ENCODE measurements at regions not wholly inside any gene's neighbourhood (a gene's known extent, or its start where the extent isn't known, plus 50 kb on each side); places are given as distances from the start of the nearest gene placed in this dataset.

- H3K36me3 Mint-ChIP-seq (ENCODE audit: low read depth, unreplicated experiment), result no peaks in the 10 kb centered on the region
- Histone ChIP-seq H4K20me1 (ENCODE audit: insufficient read depth, low read length) (no peaks in the 10 kb centered on the region), H3K4me3 (ENCODE audit: insufficient read depth, low read depth, low read length) (no peak overlapping the region), H3K27me3 (ENCODE audit: insufficient read depth, low read length) (no peaks in the 10 kb centered on the region), H3K4me1 (ENCODE audit: insufficient read depth, low read length) (no peaks in the 10 kb centered on the region), H3K9me3 (ENCODE audit: insufficient read depth, low read depth, low read length) (no peaks in the 10 kb centered on the region), H3K4me2 (ENCODE audit: low read length) (no peak overlapping the region), H2AFZ (ENCODE audit: low read depth, low read length) (no peak overlapping the region), H3K79me2 (ENCODE audit: insufficient read depth, low read length) (no peaks in the 10 kb centered on the region), H3K9ac (ENCODE audit: low read length) (no peak overlapping the region), H3K27ac (ENCODE audit: low read depth, low read length) (no peak overlapping the region), H3K36me3 (ENCODE audit: insufficient read depth, low read length) (no peaks in the 10 kb centered on the region)
- TF ChIP-seq EZH2 (IDR thresholded peaks at IDR 0.05; ENCODE audit: insufficient read depth, low read length) (no peak), CTCF (IDR thresholded peaks at IDR 0.05; ENCODE audit: insufficient read depth, low read depth, low read length) (no peak)
- H3K27ac Mint-ChIP-seq (ENCODE audit: unreplicated experiment), result no peak overlapping the region
- H3K4me1 Mint-ChIP-seq (ENCODE audit: low read depth, unreplicated experiment), result no peaks in the 10 kb centered on the region
- no peak overlapping the region for H3K4me3 Mint-ChIP-seq (ENCODE audit: unreplicated experiment)
- FAIRE-seq (no peak), DNase-seq (ENCODE audit: low read depth) (no peak)
- H3K9me3 Mint-ChIP-seq (ENCODE audit: unreplicated experiment), result no peaks in the 10 kb centered on the region
- H3K27me3 Mint-ChIP-seq (ENCODE audit: low read depth, unreplicated experiment), result no peaks in the 10 kb centered on the region
Observed at GRCh38 chr4:90061881-90062280, 65.3 kb upstream of the CCSER1 start.

- Histone ChIP-seq H2AFZ (ENCODE audit: low read depth, low read length) (no peak overlapping the region), H3K79me2 (ENCODE audit: insufficient read depth, low read length) (no peaks in the 10 kb centered on the region), H3K9ac (ENCODE audit: low read length) (no peak overlapping the region), H3K4me2 (ENCODE audit: low read length) (no peak overlapping the region), H3K36me3 (ENCODE audit: insufficient read depth, low read length) (no peaks in the 10 kb centered on the region), H3K9me3 (ENCODE audit: insufficient read depth, low read depth, low read length) (no peaks in the 10 kb centered on the region), H4K20me1 (ENCODE audit: insufficient read depth, low read length) (no peaks in the 10 kb centered on the region), H3K4me3 (ENCODE audit: insufficient read depth, low read depth, low read length) (no peak overlapping the region), H3K4me1 (ENCODE audit: insufficient read depth, low read length) (no peaks in the 10 kb centered on the region), H3K27ac (ENCODE audit: low read depth, low read length) (no peak overlapping the region), H3K27me3 (ENCODE audit: insufficient read depth, low read length) (no peaks in the 10 kb centered on the region)
- DNase-seq (ENCODE audit: low read depth) (no peak), FAIRE-seq (no peak)
- Mint-ChIP-seq H3K4me3 (ENCODE audit: unreplicated experiment) (no peak overlapping the region), H3K9me3 (ENCODE audit: unreplicated experiment) (no peaks in the 10 kb centered on the region), H3K27ac (ENCODE audit: unreplicated experiment) (no peak overlapping the region), H3K36me3 (ENCODE audit: low read depth, unreplicated experiment) (no peaks in the 10 kb centered on the region), H3K4me1 (ENCODE audit: low read depth, unreplicated experiment) (peaks cover 1% of the 10 kb centered on the region), H3K27me3 (ENCODE audit: low read depth, unreplicated experiment) (no peaks in the 10 kb centered on the region)
- no peak for TF ChIP-seq CTCF (IDR thresholded peaks at IDR 0.05; ENCODE audit: insufficient read depth, low read depth, low read length)
Observed at GRCh38 chr4:90064196-90064595, 63.0 kb upstream of the CCSER1 start.

- DNase-seq (ENCODE audit: low read depth) (peak; percentile 14), FAIRE-seq (no peak)
- peaks cover 4% of the 10 kb centered on the region for H3K4me1 Mint-ChIP-seq (ENCODE audit: low read depth, unreplicated experiment)
- Histone ChIP-seq H3K9me3 (ENCODE audit: insufficient read depth, low read depth, low read length) (no peaks in the 10 kb centered on the region), H2AFZ (ENCODE audit: low read depth, low read length) (no peak overlapping the region), H3K36me3 (ENCODE audit: insufficient read depth, low read length) (no peaks in the 10 kb centered on the region), H3K4me3 (ENCODE audit: insufficient read depth, low read depth, low read length) (no peak overlapping the region), H3K4me1 (ENCODE audit: insufficient read depth, low read length) (no peaks in the 10 kb centered on the region), H3K79me2 (ENCODE audit: insufficient read depth, low read length) (no peaks in the 10 kb centered on the region), H3K27me3 (ENCODE audit: insufficient read depth, low read length) (no peaks in the 10 kb centered on the region), H3K27ac (ENCODE audit: low read depth, low read length) (no peak overlapping the region), H4K20me1 (ENCODE audit: insufficient read depth, low read length) (no peaks in the 10 kb centered on the region), H3K4me2 (ENCODE audit: low read length) (no peak overlapping the region), H3K9ac (ENCODE audit: low read length) (no peak overlapping the region)
- H3K27me3 Mint-ChIP-seq (ENCODE audit: low read depth, unreplicated experiment), result no peaks in the 10 kb centered on the region
- no peaks in the 10 kb centered on the region for H3K9me3 Mint-ChIP-seq (ENCODE audit: unreplicated experiment)
- TF ChIP-seq EZH2 (IDR thresholded peaks at IDR 0.05; ENCODE audit: insufficient read depth, low read length) (no peak), CTCF (IDR thresholded peaks at IDR 0.05; ENCODE audit: insufficient read depth, low read depth, low read length) (no peak)
- no peaks in the 10 kb centered on the region for H3K36me3 Mint-ChIP-seq (ENCODE audit: low read depth, unreplicated experiment)
- no peak overlapping the region for H3K4me3 Mint-ChIP-seq (ENCODE audit: unreplicated experiment)
- H3K27ac Mint-ChIP-seq (ENCODE audit: unreplicated experiment), result no peak overlapping the region
Observed at GRCh38 chr4:90069151-90069550, 58.0 kb upstream of the CCSER1 start.

Measured in astrocyte (in vitro differentiated cells and primary cell).